GM12878 (cell line): ENCODE measurements at regions not wholly inside any gene's neighbourhood (a gene's known extent, or its start where the extent isn't known, plus 50 kb on each side); places are given as distances from the start of the nearest gene placed in this dataset.

Source experiments
- ATAC-seq: fragments of 200-7000 bp; cut with Tn5 transposase; 3 replicates; pipeline ENCODE4 v1.9.1; 2020; ENCODE audit warnings: mild to moderate bottlenecking, moderate library complexity
- BruUV-seq: library from RNA; stranded (reverse); fragments of 400-500 nt; replicated peaks from 2 replicates; lab custom pipeline; 2021; lab: Mats Ljungman, UMichigan
- CTCF ChIA-PET: fragments of 300-600 bp; sonication (Branson Sonifier 250); formaldehyde crosslinking; extraction: SDS; loops from one replicate; lab custom pipeline; 2021; ENCODE audit warnings: inconsistent platforms; lab: Yijun Ruan, JAX
- POLR2A ChIA-PET: fragments of 350-600 bp; formaldehyde crosslinking; extraction: SDS; loops from one replicate; lab custom pipeline; 2021; ENCODE audit warnings: inconsistent platforms; lab: Charles Lee
- RAD21 ChIA-PET: fragments of 300-600 bp; sonication (Branson Sonifier 250); formaldehyde crosslinking; loops from one replicate; lab custom pipeline; 2023; ENCODE audit warnings: antibody characterized with exemption; ENCODE audit not compliant: unreplicated experiment; lab: Charles Lee
- SMC1A ChIA-PET: fragments of 300-600 bp; sonication (Branson Sonifier 250); formaldehyde crosslinking; loops from one replicate; lab custom pipeline; 2023; ENCODE audit not compliant: unreplicated experiment, uncharacterized antibody; lab: Charles Lee
- DNase-seq: peaks from one replicate; pipeline ENCODE4 v3.0.0-alpha.2; 2011; ENCODE audit warnings: low read depth, low spot score
- FAIRE-seq: peaks from 3 replicates; lab custom pipeline; 2011; peaks lifted over from hg19 to GRCh38; lab: Jason Lieb, UNC
- H2AFZ ChIP-seq: 2 replicates; pipeline ENCODE4 v1.6.0; 2011; ENCODE audit warnings: low read depth, low read length, control low read depth; ENCODE audit not compliant: control insufficient read depth
- H3K27ac ChIP-seq: 2 replicates; pipeline ENCODE4 v1.5.1; 2011; ENCODE audit warnings: control low read depth; ENCODE audit not compliant: control insufficient read depth, insufficient read depth
- H3K27me3 ChIP-seq, 2 experiments: replicated peaks in 1 of 2; 2 replicates each; pipeline versions ENCODE4 v1.6.0 to v1.6.1; 2011; ENCODE audit warnings: low read length in 1 of 2; ENCODE audit not compliant: control insufficient read depth in 2 of 2, insufficient read depth in 2 of 2
- H3K36me3 ChIP-seq, 2 experiments: 2 replicates each; pipeline ENCODE4 v1.5.1; 2011; ENCODE audit warnings: low read length in 1 of 2; ENCODE audit not compliant: control insufficient read depth in 2 of 2, insufficient read depth in 2 of 2
- H3K4me1 ChIP-seq: 2 replicates; pipeline ENCODE4 v1.6.1; 2011; ENCODE audit warnings: mild to moderate bottlenecking, low read length, moderate library complexity, mixed read lengths; ENCODE audit not compliant: control insufficient read depth, insufficient read depth
- H3K4me2 ChIP-seq: 2 replicates; pipeline ENCODE4 v1.6.0; 2011; ENCODE audit warnings: control low read depth; ENCODE audit not compliant: control insufficient read depth, insufficient read depth
- H3K4me3 ChIP-seq: fragments of 200-600 bp; sonication (generic); 2 replicates; pipeline ENCODE4 v1.5.1; 2016
- H3K79me2 ChIP-seq: 2 replicates; pipeline ENCODE4 v1.6.0; 2011; ENCODE audit warnings: low read length; ENCODE audit not compliant: control insufficient read depth, insufficient read depth
- H3K9ac ChIP-seq: 2 replicates; pipeline ENCODE4 v1.8.0; 2011; ENCODE audit warnings: low read length, control low read depth, mixed read lengths; ENCODE audit not compliant: control insufficient read depth, insufficient read depth
- H3K9me3 ChIP-seq: replicated peaks from 3 replicates; pipeline ENCODE4 v1.5.1; 2011; ENCODE audit warnings: mild to moderate bottlenecking, low read length; ENCODE audit not compliant: control insufficient read depth, insufficient read depth
- H4K20me1 ChIP-seq: 2 replicates; pipeline ENCODE4 v1.6.0; 2011; ENCODE audit not compliant: control insufficient read depth, insufficient read depth
- ATF7 ChIP-seq: fragments of 450-650 bp; IDR thresholded peaks from 2 replicates; pipeline ENCODE4 v1.6.1; 2016; ENCODE audit warnings: low read depth, mild to moderate bottlenecking
- BCL11A ChIP-seq: IDR thresholded peaks from 2 replicates; pipeline ENCODE4 v1.6.1; 2011; ENCODE audit warnings: low read depth, low read length
- CBX3 ChIP-seq: fragments of 200-600 bp; sonication (generic); IDR thresholded peaks from 2 replicates; pipeline ENCODE4 v1.6.1; 2016; ENCODE audit warnings: low read depth, borderline replicate concordance
- CREM ChIP-seq: IDR thresholded peaks from 2 replicates; pipeline ENCODE4 v1.6.1; 2014; ENCODE audit warnings: antibody characterized with exemption, low read depth
- E2F4 ChIP-seq: IDR thresholded peaks from 2 replicates; pipeline ENCODE4 v1.6.1; 2012; ENCODE audit warnings: low read depth, low read length, improper control_type of control experiment
- FOXK2 ChIP-seq: fragments of 450-650 bp; IDR thresholded peaks from 2 replicates; pipeline ENCODE4 v1.6.1; 2017; ENCODE audit warnings: mild to moderate bottlenecking, moderate library complexity
- JUND ChIP-seq: IDR thresholded peaks from 2 replicates; pipeline ENCODE4 v1.6.1; 2012; ENCODE audit warnings: low read depth, mild to moderate bottlenecking, low read length, improper control_type of control experiment, moderate library complexity
- MEF2A ChIP-seq: IDR thresholded peaks from 2 replicates; pipeline ENCODE4 v1.6.1; 2011; ENCODE audit warnings: low read depth, mild to moderate bottlenecking, low read length, moderate library complexity; ENCODE audit not compliant: insufficient read depth
- MEF2B ChIP-seq: fragments of 450-650 bp; IDR thresholded peaks from 2 replicates; pipeline ENCODE4 v1.6.1; 2018; ENCODE audit warnings: mild to moderate bottlenecking, moderate library complexity; ENCODE audit not compliant: partially characterized antibody, poor library complexity, severe bottlenecking
- MLLT1 ChIP-seq: fragments of 450-650 bp; IDR thresholded peaks from 2 replicates; pipeline ENCODE4 v1.6.1; 2016; ENCODE audit warnings: mild to moderate bottlenecking
- PML ChIP-seq: IDR thresholded peaks from 2 replicates; pipeline ENCODE4 v1.6.1; 2012; ENCODE audit warnings: low read length, inconsistent platforms
- POLR2A ChIP-seq: IDR thresholded peaks from 2 replicates; pipeline ENCODE4 v1.6.1; 2011; ENCODE audit warnings: low read depth, mild to moderate bottlenecking, low read length
- RAD51 ChIP-seq: fragments of 450-650 bp; IDR thresholded peaks from 2 replicates; pipeline ENCODE4 v1.6.1; 2016; ENCODE audit warnings: moderate library complexity, mild to moderate bottlenecking, inconsistent platforms
- RUNX3 ChIP-seq: IDR thresholded peaks from 2 replicates; pipeline ENCODE4 v1.6.1; 2012; ENCODE audit warnings: low read length, inconsistent platforms
- SMARCA5 ChIP-seq: fragments of 450-650 bp; IDR thresholded peaks from 2 replicates; pipeline ENCODE4 v1.6.1; 2017; ENCODE audit warnings: mild to moderate bottlenecking
- STAT3 ChIP-seq: IDR thresholded peaks from 2 replicates; pipeline ENCODE4 v1.6.1; 2011; ENCODE audit warnings: low read depth, low read length, improper control_type of control experiment
- ZNF207 ChIP-seq: fragments of 450-650 bp; IDR thresholded peaks from 2 replicates; pipeline ENCODE4 v1.6.1; 2014; ENCODE audit warnings: antibody characterized with exemption, mild to moderate bottlenecking, borderline replicate concordance
- ZNF384 ChIP-seq: IDR thresholded peaks from 2 replicates; pipeline ENCODE4 v1.6.1; 2012; ENCODE audit warnings: low read depth, mild to moderate bottlenecking, low read length, improper control_type of control experiment, borderline replicate concordance
- WGBS: methylation state at CpG from one replicate; pipeline ENCODE4 v1.1.6; 2016; ENCODE audit warnings: low lambda C conversion rate; ENCODE audit not compliant: insufficient replicate concordance, insufficient coverage; ENCODE audit errors: missing lambda C conversion rate; 5-methylcytosine and 5-hydroxymethylcytosine counted together
- in situ Hi-C: fragments of 300-500 bp; cut with MboI; formaldehyde crosslinking; loops from 9 replicates; pipeline ENCODE4 v1.14.3; 2018; ENCODE audit warnings: mixed read lengths
- intact Hi-C: fragments of 100-400 bp; cut with micrococcal nuclease; formaldehyde crosslinking; loops from one replicate; pipeline ENCODE4 v1.14.2; 2022; ENCODE audit not compliant: unreplicated experiment

GRCh38 chr21:17390569-17390968 lies 122.3 kb upstream of the CXADR start:
- TF ChIP-seq JUND (no peak), ZNF207 (no peak), CREM (no peak), CBX3 (no peak), RUNX3 (no peak), ZNF384 (no peak), RAD51 (no peak), MEF2B (no peak), FOXK2 (no peak), MLLT1 (no peak), ATF7 (no peak), SMARCA5 (no peak), STAT3 (no peak), E2F4 (no peak), BCL11A (no peak), POLR2A (no peak), PML (no peak), MEF2A (no peak)
- TF ChIP-seq, all 136 proteins: peak for 0
- Histone ChIP-seq H3K36me3 (no peaks in the 10 kb centered on the region), H3K27ac (no peak overlapping the region), H3K4me1 (no peaks in the 10 kb centered on the region), H3K9ac (no peak overlapping the region), H3K4me3 (no peak overlapping the region), H3K4me2 (no peak overlapping the region), H4K20me1 (no peaks in the 10 kb centered on the region), H3K27me3 (no peaks in the 10 kb centered on the region), H3K79me2 (no peaks in the 10 kb centered on the region), H3K9me3 (no peaks in the 10 kb centered on the region), H2AFZ (no peak overlapping the region)
- RAD21 ChIA-PET, result interaction anchor here (1.4 kb wide), 1 partner anchor 195 kb away, joined by 4 read pairs; no protein-coding TSS in a partner anchor
- intact Hi-C loops, result no loop called here
- BruUV-seq, result no TSS peak
- CTCF ChIA-PET, result interaction anchor here (1.7 to 7.8 kb wide), 2 partner anchors 164 to 193 kb away, joined by 8 to 107 read pairs; no protein-coding TSS in a partner anchor
- DNase-seq (no peak), ATAC-seq (no peak), FAIRE-seq (no peak)
- POLR2A ChIA-PET, result no interaction called here
- WGBS, result 2% methylated on average over 2 of the region's 2 CpGs
- in situ Hi-C loops, result no loop called here
- SMC1A ChIA-PET, result interaction anchor here (2.2 kb wide), 1 partner anchor 195 kb away, joined by 7 read pairs; no protein-coding TSS in a partner anchor
